Spleen (tissue), 7 donors: ENCODE measurements at regions not wholly inside any gene's neighbourhood (a gene's known extent, or its start where the extent isn't known, plus 50 kb on each side); places are given as distances from the start of the nearest gene placed in this dataset.
A peak's percentile ranks its signal among the peaks of the same experiment; 100 is the strongest.

Source experiments
- CTCF ChIP-seq, 11 experiments: fragments of 200-600 bp in 7 of 11; fragments of 450-650 bp in 4 of 11; sonication (generic) in 4 of 11; IDR thresholded peaks in 8 of 11; conservative IDR thresholded peaks in 3 of 11; 1 replicate in 7 of 11; 2 replicates in 4 of 11; pipeline versions ENCODE4 v1.4.0 to v1.8.0; 2016 to 2021; ENCODE audit warnings: antibody characterized with exemption in 11 of 11, inconsistent platforms in 4 of 11, mild to moderate bottlenecking in 1 of 11
- POLR2A ChIP-seq, 3 donors: fragments of 450-650 bp; IDR thresholded peaks; one replicate each; pipeline ENCODE4 v1.5.1; 2017; ENCODE audit warnings: antibody characterized with exemption in 3 of 3, mild to moderate bottlenecking in 1 of 3
- POLR2AphosphoS5 ChIP-seq, 3 donors: sonication (generic); formaldehyde crosslinking; IDR thresholded peaks; one replicate each; pipeline ENCODE4 v1.5.1; 2017; ENCODE audit warnings: antibody characterized with exemption in 3 of 3
- donor health status: DM: no; HTN: no; CAD: no; lungs with moderate emphysema.
- donor health status: DM: no; HTN: no; CAD: no.
- donor health status: DM: no; HTN: no; CAD: no.

- peak in 6 of 11 experiments; percentile 9 to 32 (median 20) for TF ChIP-seq CTCF (IDR thresholded peaks at IDR 0.05 in 8 of 11, conservative IDR thresholded peaks at IDR 0.05 in 3 of 11)
- TF ChIP-seq POLR2A (IDR thresholded peaks at IDR 0.05), result no peak
- no peak for TF ChIP-seq POLR2AphosphoS5 (IDR thresholded peaks at IDR 0.05)
Measured at GRCh38 chr4:175560604-175561003, 251.5 kb downstream of the GPM6A start.
